Activated CD4-positive, alpha-beta T cell treated with anti-CD3 and anti-CD28 coated beads, Interleukin-10, Interleukin-2, amounts not matched to agents 100 ng/mL and 50 ng/mL, durations not matched to agents 16 hours and 8 hours (primary cell): ENCODE measurements at regions not wholly inside any gene's neighbourhood (a gene's known extent, or its start where the extent isn't known, plus 50 kb on each side); places are given as distances from the start of the nearest gene placed in this dataset.
"Not testable (repeated sequence)": the region's sequence is repeated elsewhere in the genome, so short reads cannot be mapped to it uniquely, and the experiment has no call there.

Experiments used
- DNase-seq: peaks from one replicate; pipeline ENCODE4 v3.0.0-alpha.2; 2020

GRCh38 chr16:22659933-22660332, 149.2 kb downstream of the NPIPB5 start:
- no peak for DNase-seq

GRCh38 chr16:22660441-22661160, 149.9 kb downstream of the NPIPB5 start:
- no peak for DNase-seq

GRCh38 chr16:22661161-22661647, 150.5 kb downstream of the NPIPB5 start:
- no peak for DNase-seq

GRCh38 chr16:22662958-22663357, 151.0 kb upstream of the HS3ST2 start:
- DNase-seq = not testable (repeated sequence)

GRCh38 chr16:22663389-22664064, 150.4 kb upstream of the HS3ST2 start:
- DNase-seq = no peak

GRCh38 chr16:22664132-22664531, 149.8 kb upstream of the HS3ST2 start:
- no peak for DNase-seq

- DNase-seq = no peak
Measured at GRCh38 chr16:22664561-22664997, 149.4 kb upstream of the HS3ST2 start.

- no peak for DNase-seq
Measured at GRCh38 chr16:22665048-22665797, 148.7 kb upstream of the HS3ST2 start.

GRCh38 chr16:22665803-22666202, 148.2 kb upstream of the HS3ST2 start:
- DNase-seq = no peak

GRCh38 chr16:22668318-22668717, 145.6 kb upstream of the HS3ST2 start:
- DNase-seq = no peak

- DNase-seq = no peak
Measured at GRCh38 chr16:22670044-22670536, 143.9 kb upstream of the HS3ST2 start.

- peak; percentile 45 for DNase-seq
Measured at GRCh38 chr16:22670551-22671041, 143.4 kb upstream of the HS3ST2 start.

GRCh38 chr16:22671301-22672076, 142.5 kb upstream of the HS3ST2 start:
- no peak for DNase-seq

GRCh38 chr16:22672830-22673210, 141.1 kb upstream of the HS3ST2 start:
- no peak for DNase-seq

- DNase-seq = no peak
Measured at GRCh38 chr16:22673421-22673831, 140.5 kb upstream of the HS3ST2 start.

GRCh38 chr16:22674832-22675191, 139.2 kb upstream of the HS3ST2 start:
- DNase-seq = no peak

- DNase-seq = no peak
Measured at GRCh38 chr16:22675745-22676540, 138.0 kb upstream of the HS3ST2 start.

GRCh38 chr16:22677024-22677830, 136.7 kb upstream of the HS3ST2 start:
- DNase-seq = no peak

- DNase-seq = no peak
Measured at GRCh38 chr16:22678311-22678710, 135.7 kb upstream of the HS3ST2 start.

- no peak for DNase-seq
Measured at GRCh38 chr16:22681554-22682291, 132.2 kb upstream of the HS3ST2 start.
